ENCODE measurements at regions not wholly inside any gene's neighbourhood (a gene's known extent, or its start where the extent isn't known, plus 50 kb on each side); places are given as distances from the start of the nearest gene placed in this dataset.

GRCh38 chrX:39873117-39873516 lies 224.6 kb downstream of the BCOR start:
- DNase-seq = no peak

GRCh38 chrX:39874202-39874816 lies 223.4 kb downstream of the BCOR start:
- no peak for DNase-seq

GRCh38 chrX:39875834-39876628 lies 221.7 kb downstream of the BCOR start:
- DNase-seq = no peak

- DNase-seq = peak in 2 of 6 experiments; percentile 2 to 27
These were observed 219.9 kb downstream of the BCOR start for GRCh38 chrX:39877905-39878304.

- no peak for DNase-seq
These were observed 214.1 kb downstream of the BCOR start for GRCh38 chrX:39883666-39884065.

- DNase-seq = no peak
These were observed 211.5 kb downstream of the BCOR start for GRCh38 chrX:39886282-39886681.

- DNase-seq = no peak
These were observed 209.0 kb downstream of the BCOR start for GRCh38 chrX:39888730-39889129.

- no peak for DNase-seq
These were observed 208.1 kb downstream of the BCOR start for GRCh38 chrX:39889704-39890103.

GRCh38 chrX:39890807-39891206 lies 207.0 kb downstream of the BCOR start:
- DNase-seq = no peak

GRCh38 chrX:39891781-39892180 lies 206.0 kb downstream of the BCOR start:
- DNase-seq = peak in 3 of 6 experiments; percentile 10 to 24 (median 24)

- no peak for DNase-seq
These were observed 204.1 kb downstream of the BCOR start for GRCh38 chrX:39893417-39894338.

GRCh38 chrX:39894683-39895082 lies 203.1 kb downstream of the BCOR start:
- no peak for DNase-seq

GRCh38 chrX:39895218-39896110 lies 202.3 kb downstream of the BCOR start:
- DNase-seq = no peak

GRCh38 chrX:39896951-39897740 lies 200.6 kb downstream of the BCOR start:
- DNase-seq = no peak

GRCh38 chrX:39897741-39898097 lies 200.0 kb downstream of the BCOR start:
- DNase-seq = no peak

- DNase-seq = no peak
These were observed 199.6 kb downstream of the BCOR start for GRCh38 chrX:39898147-39898546.

- DNase-seq = no peak
These were observed 198.7 kb downstream of the BCOR start for GRCh38 chrX:39899059-39899458.

GRCh38 chrX:39899856-39900776 lies 197.6 kb downstream of the BCOR start:
- no peak for DNase-seq

GRCh38 chrX:39900777-39901170 lies 197.0 kb downstream of the BCOR start:
- peak in 1 of 6 experiments; percentile 13 for DNase-seq

- DNase-seq = no peak
These were observed 194.4 kb downstream of the BCOR start for GRCh38 chrX:39903343-39903742.

Measured in stimulated activated naive CD4-positive, alpha-beta T cell (primary cell).